Esophagus squamous epithelium (tissue), 5 donors: ENCODE measurements at regions not wholly inside any gene's neighbourhood (a gene's known extent, or its start where the extent isn't known, plus 50 kb on each side); places are given as distances from the start of the nearest gene placed in this dataset.

ENCODE experiments used
- DNase-seq: peaks from one replicate; lab custom pipeline; 2025; lab: John Stamatoyannopoulos, UW
- H3K27ac ChIP-seq, 4 donors: fragments of 200-600 bp; sonication (generic); one replicate each; pipeline ENCODE4 v1.5.1; 2016 to 2019; ENCODE audit warnings: mild to moderate bottlenecking in 1 of 4
- H3K27me3 ChIP-seq, 4 donors: fragments of 200-600 bp; sonication (generic); 1 replicate in 3 of 4; 2 replicates in 1 of 4; pipeline versions ENCODE4 v1.5.1 to v1.6.0; 2017 to 2021; ENCODE audit warnings: antibody characterized with exemption in 1 of 4
- H3K36me3 ChIP-seq, 3 donors: fragments of 200-600 bp; sonication (generic); one replicate each; pipeline ENCODE4 v1.5.1; 2016 to 2019
- H3K4me1 ChIP-seq, 3 donors: fragments of 200-600 bp; sonication (generic); one replicate each; pipeline ENCODE4 v1.5.1; 2017 to 2019
- H3K4me3 ChIP-seq, 4 donors: fragments of 200-600 bp; sonication (generic); 1 replicate in 3 of 4; 2 replicates in 1 of 4; pipeline ENCODE4 v1.5.1; 2016 to 2019; ENCODE audit warnings: mild to moderate bottlenecking in 2 of 4, moderate library complexity in 1 of 4
- H3K9me3 ChIP-seq, 3 donors: fragments of 200-600 bp; sonication (generic); one replicate each; pipeline ENCODE4 v1.5.1; 2016 to 2019
- POLR2A ChIP-seq, 4 donors: fragments of 450-650 bp; IDR thresholded peaks; one replicate each; pipeline ENCODE4 v1.6.1; 2017; ENCODE audit warnings: antibody characterized with exemption in 4 of 4, mild to moderate bottlenecking in 4 of 4, moderate library complexity in 3 of 4
- WGBS, 2 donors: methylation state at CpG; one replicate each; pipeline ENCODE4 v1.1.5; 2018; 5-methylcytosine and 5-hydroxymethylcytosine counted together
- intact Hi-C: fragments of 100-400 bp; cut with DNase I; formaldehyde crosslinking; loops from one replicate; pipeline ENCODE4 v1.15.0; 2022
- TF ChIP-seq, protein P1 (sequence below), 6 experiments: fragments of 450-650 bp in 4 of 6; fragments of 200-600 bp in 2 of 6; sonication (generic) in 2 of 6; IDR thresholded peaks; one replicate each; pipeline ENCODE4 v1.5.1; 2016 to 2019; ENCODE audit warnings: antibody characterized with exemption in 6 of 6, mild to moderate bottlenecking in 4 of 6, moderate library complexity in 4 of 6
- donor health status: DM: yes; HTN: yes; CAD: no.

GRCh38 chr6:26288155-26288554 lies 76.8 kb upstream of the BTN3A2 start:
- Histone ChIP-seq H3K4me3 (no peak overlapping the region), H3K27me3 (no peaks in the 10 kb centered on the region), H3K36me3 (no peaks in the 10 kb centered on the region), H3K9me3 (peaks cover 0 to 6% (median 0%) of the 10 kb centered on the region in 3 donors), H3K4me1 (peaks cover 4 to 19% (median 7%) of the 10 kb centered on the region in 3 donors), H3K27ac (no peak overlapping the region)
- TF ChIP-seq, protein P1, sequence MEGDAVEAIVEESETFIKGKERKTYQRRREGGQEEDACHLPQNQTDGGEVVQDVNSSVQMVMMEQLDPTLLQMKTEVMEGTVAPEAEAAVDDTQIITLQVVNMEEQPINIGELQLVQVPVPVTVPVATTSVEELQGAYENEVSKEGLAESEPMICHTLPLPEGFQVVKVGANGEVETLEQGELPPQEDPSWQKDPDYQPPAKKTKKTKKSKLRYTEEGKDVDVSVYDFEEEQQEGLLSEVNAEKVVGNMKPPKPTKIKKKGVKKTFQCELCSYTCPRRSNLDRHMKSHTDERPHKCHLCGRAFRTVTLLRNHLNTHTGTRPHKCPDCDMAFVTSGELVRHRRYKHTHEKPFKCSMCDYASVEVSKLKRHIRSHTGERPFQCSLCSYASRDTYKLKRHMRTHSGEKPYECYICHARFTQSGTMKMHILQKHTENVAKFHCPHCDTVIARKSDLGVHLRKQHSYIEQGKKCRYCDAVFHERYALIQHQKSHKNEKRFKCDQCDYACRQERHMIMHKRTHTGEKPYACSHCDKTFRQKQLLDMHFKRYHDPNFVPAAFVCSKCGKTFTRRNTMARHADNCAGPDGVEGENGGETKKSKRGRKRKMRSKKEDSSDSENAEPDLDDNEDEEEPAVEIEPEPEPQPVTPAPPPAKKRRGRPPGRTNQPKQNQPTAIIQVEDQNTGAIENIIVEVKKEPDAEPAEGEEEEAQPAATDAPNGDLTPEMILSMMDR (IDR thresholded peaks at IDR 0.05) = no peak
- intact Hi-C loops = no loop called here
- DNase-seq = no peak
- 83 to 88% methylated on average over 6 of the region's 6 CpGs for WGBS, 2 donors

- no peak for TF ChIP-seq POLR2A (IDR thresholded peaks at IDR 0.05)
- TF ChIP-seq, protein P1 (IDR thresholded peaks at IDR 0.05) = no peak
- 63 to 73% methylated on average over 4 to 5 of the region's 5 CpGs for WGBS, 2 donors
- intact Hi-C loops = no loop called here
- H3K4me1 ChIP-seq = peaks cover 0 to 14% (median 3%) of the 10 kb centered on the region in 3 donors
- no peak for DNase-seq
- H3K9me3 ChIP-seq = peaks cover 0 to 6% (median 0%) of the 10 kb centered on the region in 3 donors
- H3K4me3 ChIP-seq = no peak overlapping the region
- no peaks in the 10 kb centered on the region for H3K36me3 ChIP-seq
- H3K27ac ChIP-seq = no peak overlapping the region
- peaks cover 0 to 5% (median 0%) of the 10 kb centered on the region in 4 donors for H3K27me3 ChIP-seq
Observed at GRCh38 chr6:26290941-26291340, 74.1 kb upstream of the BTN3A2 start.

DNA sequence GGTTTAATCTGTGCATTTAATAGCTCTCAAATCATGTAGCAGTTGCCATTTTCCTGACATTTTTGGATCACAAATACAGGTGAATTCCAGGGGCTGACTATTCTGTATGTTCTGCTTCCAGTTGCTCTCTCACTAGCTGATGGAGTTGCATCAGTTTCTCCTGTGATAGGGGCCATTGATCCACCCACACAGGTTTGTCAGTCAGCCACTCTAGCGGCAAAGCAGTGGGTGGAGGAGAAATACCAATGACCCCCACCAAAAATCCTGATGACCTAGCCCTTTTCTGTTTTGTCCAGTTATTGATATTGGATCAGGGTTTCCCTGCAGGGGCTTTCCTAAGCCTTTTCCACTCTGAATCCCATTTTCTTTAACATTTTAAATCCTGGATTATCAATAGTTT lies 72.3 kb upstream of the BTN3A2 start:
- no peak for DNase-seq
- 86 to 100% methylated on average over 1 of the region's 1 CpG for WGBS, 2 donors
- no peak for TF ChIP-seq POLR2A (IDR thresholded peaks at IDR 0.05)
- TF ChIP-seq, protein P1 (IDR thresholded peaks at IDR 0.05) = no peak
- Histone ChIP-seq H3K27ac (no peak overlapping the region), H3K4me1 (peaks cover 0 to 12% (median 6%) of the 10 kb centered on the region in 3 donors), H3K27me3 (peaks cover 0 to 15% (median 0%) of the 10 kb centered on the region in 4 donors), H3K4me3 (no peak overlapping the region), H3K9me3 (peaks cover 0 to 6% (median 0%) of the 10 kb centered on the region in 3 donors), H3K36me3 (no peaks in the 10 kb centered on the region)
- intact Hi-C loops = no loop called here

DNA sequence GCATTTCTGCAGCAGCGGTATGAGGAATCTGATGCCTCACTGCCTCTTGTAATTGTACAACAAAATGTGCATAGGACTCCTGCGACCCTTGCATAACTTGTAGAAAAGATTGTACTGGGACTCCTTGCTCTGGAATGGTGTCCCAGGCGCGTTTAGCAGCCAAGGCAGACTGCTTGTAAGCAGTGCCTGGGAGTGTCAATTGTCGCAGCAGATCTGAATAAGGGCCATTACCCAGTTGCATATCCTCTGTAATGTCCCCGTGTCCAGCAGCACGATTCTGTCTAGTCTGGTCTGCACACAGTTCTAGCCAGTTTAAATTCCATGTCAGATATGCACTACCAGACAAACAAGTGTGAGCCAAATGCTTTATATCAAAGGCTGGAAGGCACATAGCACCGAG lies 70.7 kb upstream of the BTN3A2 start:
- H3K4me3 ChIP-seq = no peak overlapping the region
- intact Hi-C loops = no loop called here
- H3K36me3 ChIP-seq = no peaks in the 10 kb centered on the region
- no peak overlapping the region for H3K27ac ChIP-seq
- no peak for TF ChIP-seq POLR2A (IDR thresholded peaks at IDR 0.05)
- TF ChIP-seq, protein P1 (IDR thresholded peaks at IDR 0.05) = no peak
- H3K4me1 ChIP-seq = peaks cover 0 to 12% (median 6%) of the 10 kb centered on the region in 3 donors
- H3K9me3 ChIP-seq = no peaks in the 10 kb centered on the region
- peaks cover 0 to 25% (median 0%) of the 10 kb centered on the region in 4 donors for H3K27me3 ChIP-seq
- WGBS, 2 donors = 84 to 85% methylated on average over 5 to 8 of the region's 8 CpGs
- DNase-seq = no peak

GRCh38 chr6:26295691-26296555 lies 69.1 kb upstream of the BTN3A2 start:
- peaks cover 0 to 12% (median 6%) of the 10 kb centered on the region in 3 donors for H3K4me1 ChIP-seq
- H3K4me3 ChIP-seq = peak overlapping the region in 1 of 4 donors; percentile 12
- WGBS, 2 donors = 45 to 54% methylated on average over 10 to 11 of the region's 11 CpGs
- no peaks in the 10 kb centered on the region for H3K36me3 ChIP-seq
- no peak for TF ChIP-seq POLR2A (IDR thresholded peaks at IDR 0.05)
- TF ChIP-seq, protein P1 (IDR thresholded peaks at IDR 0.05) = no peak
- peak overlapping the region in 1 of 4 donors; percentile 18 for H3K27ac ChIP-seq
- peaks cover 0 to 31% (median 0%) of the 10 kb centered on the region in 4 donors for H3K27me3 ChIP-seq
- intact Hi-C loops = no loop called here
- DNase-seq = no peak
- H3K9me3 ChIP-seq = no peaks in the 10 kb centered on the region
